ENCODE measurements at regions not wholly inside any gene's neighbourhood (a gene's known extent, or its start where the extent isn't known, plus 50 kb on each side); places are given as distances from the start of the nearest gene placed in this dataset.

DNA sequence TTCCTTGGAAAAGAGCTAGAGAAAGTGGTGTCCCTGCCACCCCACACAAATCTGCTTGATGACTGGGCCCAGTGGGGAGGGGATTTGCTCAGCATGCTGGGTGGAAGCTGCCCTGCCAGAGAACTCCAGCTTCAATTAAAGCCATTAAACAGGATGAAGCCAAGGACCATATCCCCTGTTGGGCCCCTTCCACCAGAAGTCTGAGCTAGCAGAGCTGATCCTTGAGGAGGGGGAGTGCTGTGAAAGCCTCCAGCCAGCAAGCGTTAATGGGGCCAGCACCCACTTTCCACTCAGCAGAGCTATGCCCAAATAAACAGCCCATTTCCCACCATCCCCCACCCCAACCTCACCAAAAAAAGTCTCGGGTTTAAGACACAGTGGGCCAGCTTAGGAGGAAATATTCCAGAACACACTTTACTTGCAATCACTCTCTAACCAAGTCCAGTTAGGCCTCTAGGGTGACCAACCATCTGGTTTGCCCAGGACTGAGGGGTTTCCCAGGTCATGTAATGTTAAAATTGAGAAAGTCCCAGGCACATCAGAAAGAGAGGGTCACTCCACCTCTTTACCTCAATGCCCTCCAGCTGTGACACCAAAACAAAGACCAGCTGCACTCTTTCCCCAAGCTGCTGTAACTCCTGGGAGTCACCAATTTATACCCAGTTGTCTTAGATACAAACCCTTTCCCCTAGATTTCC is 132.3 kb downstream of the FOXI3 start:
- no peaks in the 10 kb centered on the region for H3K27me3 ChIP-seq (ENCODE audit: insufficient read depth, low read length)
- no peak overlapping the region for H3K4me2 ChIP-seq (ENCODE audit: low read length)
- no peaks in the 10 kb centered on the region for H3K36me3 ChIP-seq (ENCODE audit: insufficient read depth, low read length)
- no peaks in the 10 kb centered on the region for H3K4me1 ChIP-seq (ENCODE audit: insufficient read depth, low read length, severe bottlenecking)
- no peak overlapping the region for H3K9ac ChIP-seq (ENCODE audit: low read length)
- no peak overlapping the region for H3K27ac ChIP-seq (ENCODE audit: low read depth, low read length, poor library complexity, severe bottlenecking)
- H3F3A ChIP-seq (ENCODE audit: insufficient read depth, low read length) = no peaks in the 10 kb centered on the region
- H3K9me2 ChIP-seq (ENCODE audit: low read depth, low read length) = no peaks in the 10 kb centered on the region
- TF ChIP-seq EZH2 (IDR thresholded peaks at IDR 0.05; ENCODE audit: borderline replicate concordance, low read length) (no peak), CTCF (IDR thresholded peaks at IDR 0.05; ENCODE audit: low read length) (no peak)
- no peaks in the 10 kb centered on the region for H4K20me1 ChIP-seq (ENCODE audit: insufficient read depth, low read length)
- no peak overlapping the region for H3K4me3 ChIP-seq (ENCODE audit: low read depth, low read length, poor library complexity, severe bottlenecking)
- no peaks in the 10 kb centered on the region for H3K79me2 ChIP-seq (ENCODE audit: insufficient read depth, low read length)
- H3K9me3 ChIP-seq (ENCODE audit: low read length) = no peaks in the 10 kb centered on the region
- H2AFZ ChIP-seq (ENCODE audit: low read length) = no peak overlapping the region

GRCh38 chr2:88318956-88319330 is 133.6 kb downstream of the FOXI3 start:
- no peak for TF ChIP-seq EZH2 (IDR thresholded peaks at IDR 0.05; ENCODE audit: borderline replicate concordance, low read length)
- no peak for TF ChIP-seq CTCF (IDR thresholded peaks at IDR 0.05; ENCODE audit: low read length)
- Histone ChIP-seq H3K4me3 (ENCODE audit: low read depth, low read length, poor library complexity, severe bottlenecking) (no peak overlapping the region), H3K4me1 (ENCODE audit: insufficient read depth, low read length, severe bottlenecking) (no peaks in the 10 kb centered on the region), H2AFZ (ENCODE audit: low read length) (no peak overlapping the region), H3F3A (ENCODE audit: insufficient read depth, low read length) (no peaks in the 10 kb centered on the region), H3K4me2 (ENCODE audit: low read length) (no peak overlapping the region), H3K27ac (ENCODE audit: low read depth, low read length, poor library complexity, severe bottlenecking) (no peak overlapping the region), H4K20me1 (ENCODE audit: insufficient read depth, low read length) (no peaks in the 10 kb centered on the region), H3K36me3 (ENCODE audit: insufficient read depth, low read length) (no peaks in the 10 kb centered on the region), H3K9me3 (ENCODE audit: low read length) (no peaks in the 10 kb centered on the region), H3K27me3 (ENCODE audit: insufficient read depth, low read length) (no peaks in the 10 kb centered on the region), H3K9me2 (ENCODE audit: low read depth, low read length) (no peaks in the 10 kb centered on the region), H3K79me2 (ENCODE audit: insufficient read depth, low read length) (no peaks in the 10 kb centered on the region), H3K9ac (ENCODE audit: low read length) (no peak overlapping the region)

- Histone ChIP-seq H3K79me2 (ENCODE audit: insufficient read depth, low read length) (no peaks in the 10 kb centered on the region), H3K27ac (ENCODE audit: low read depth, low read length, poor library complexity, severe bottlenecking) (no peak overlapping the region), H3F3A (ENCODE audit: insufficient read depth, low read length) (no peaks in the 10 kb centered on the region), H3K9me2 (ENCODE audit: low read depth, low read length) (no peaks in the 10 kb centered on the region), H3K4me1 (ENCODE audit: insufficient read depth, low read length, severe bottlenecking) (no peaks in the 10 kb centered on the region), H3K9ac (ENCODE audit: low read length) (no peak overlapping the region), H3K27me3 (ENCODE audit: insufficient read depth, low read length) (no peaks in the 10 kb centered on the region), H3K36me3 (ENCODE audit: insufficient read depth, low read length) (no peaks in the 10 kb centered on the region), H4K20me1 (ENCODE audit: insufficient read depth, low read length) (no peaks in the 10 kb centered on the region), H3K4me2 (ENCODE audit: low read length) (no peak overlapping the region), H3K9me3 (ENCODE audit: low read length) (no peaks in the 10 kb centered on the region), H3K4me3 (ENCODE audit: low read depth, low read length, poor library complexity, severe bottlenecking) (no peak overlapping the region), H2AFZ (ENCODE audit: low read length) (no peak overlapping the region)
- TF ChIP-seq EZH2 (IDR thresholded peaks at IDR 0.05; ENCODE audit: borderline replicate concordance, low read length) (no peak), CTCF (IDR thresholded peaks at IDR 0.05; ENCODE audit: low read length) (no peak)
Measured at GRCh38 chr2:88318071-88318955, 134.2 kb downstream of the FOXI3 start.
